ENCODE measurements at regions not wholly inside any gene's neighbourhood (a gene's known extent, or its start where the extent isn't known, plus 50 kb on each side); places are given as distances from the start of the nearest gene placed in this dataset.

GRCh38 chr7:124152859-124153692 is 120.2 kb upstream of the TMEM229A start:
- DNase-seq (ENCODE audit: low spot score): peak; percentile 2

DNA sequence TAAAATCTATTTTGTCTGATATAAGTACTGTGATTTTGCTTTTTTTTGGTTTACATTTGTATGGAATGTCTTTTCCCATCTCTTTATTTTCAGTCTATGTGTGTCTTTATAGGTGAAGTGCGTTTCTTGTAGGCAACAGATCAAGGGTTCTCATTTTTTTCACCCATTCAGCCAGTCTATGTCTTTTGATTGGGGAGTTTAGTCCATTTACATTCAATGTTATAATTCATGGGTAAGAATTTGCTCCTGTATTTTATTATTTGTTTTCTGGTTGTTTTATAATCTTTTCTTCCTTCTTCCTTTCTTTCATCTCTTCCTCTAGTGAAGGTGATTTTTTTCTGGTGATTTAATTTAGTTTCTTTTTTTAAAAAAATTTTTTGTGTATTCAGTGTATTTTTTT is 104.8 kb upstream of the TMEM229A start:
- TF ChIP-seq, protein P1, sequence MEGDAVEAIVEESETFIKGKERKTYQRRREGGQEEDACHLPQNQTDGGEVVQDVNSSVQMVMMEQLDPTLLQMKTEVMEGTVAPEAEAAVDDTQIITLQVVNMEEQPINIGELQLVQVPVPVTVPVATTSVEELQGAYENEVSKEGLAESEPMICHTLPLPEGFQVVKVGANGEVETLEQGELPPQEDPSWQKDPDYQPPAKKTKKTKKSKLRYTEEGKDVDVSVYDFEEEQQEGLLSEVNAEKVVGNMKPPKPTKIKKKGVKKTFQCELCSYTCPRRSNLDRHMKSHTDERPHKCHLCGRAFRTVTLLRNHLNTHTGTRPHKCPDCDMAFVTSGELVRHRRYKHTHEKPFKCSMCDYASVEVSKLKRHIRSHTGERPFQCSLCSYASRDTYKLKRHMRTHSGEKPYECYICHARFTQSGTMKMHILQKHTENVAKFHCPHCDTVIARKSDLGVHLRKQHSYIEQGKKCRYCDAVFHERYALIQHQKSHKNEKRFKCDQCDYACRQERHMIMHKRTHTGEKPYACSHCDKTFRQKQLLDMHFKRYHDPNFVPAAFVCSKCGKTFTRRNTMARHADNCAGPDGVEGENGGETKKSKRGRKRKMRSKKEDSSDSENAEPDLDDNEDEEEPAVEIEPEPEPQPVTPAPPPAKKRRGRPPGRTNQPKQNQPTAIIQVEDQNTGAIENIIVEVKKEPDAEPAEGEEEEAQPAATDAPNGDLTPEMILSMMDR (IDR thresholded peaks at IDR 0.05; ENCODE audit: extremely low read depth, missing control alignments): no peak
- no peak for DNase-seq (ENCODE audit: low spot score)

More at GRCh38 chr7:124152859-124153692, 120.2 kb upstream of the TMEM229A start:
- TF ChIP-seq, protein P1 (IDR thresholded peaks at IDR 0.05; ENCODE audit: extremely low read depth, missing control alignments): peak; percentile 2

GRCh38 chr7:124124201-124124600 is 91.3 kb upstream of the TMEM229A start:
- TF ChIP-seq, protein P1 (IDR thresholded peaks at IDR 0.05; ENCODE audit: extremely low read depth, missing control alignments): no peak
- no peak for DNase-seq (ENCODE audit: low spot score)

DNA sequence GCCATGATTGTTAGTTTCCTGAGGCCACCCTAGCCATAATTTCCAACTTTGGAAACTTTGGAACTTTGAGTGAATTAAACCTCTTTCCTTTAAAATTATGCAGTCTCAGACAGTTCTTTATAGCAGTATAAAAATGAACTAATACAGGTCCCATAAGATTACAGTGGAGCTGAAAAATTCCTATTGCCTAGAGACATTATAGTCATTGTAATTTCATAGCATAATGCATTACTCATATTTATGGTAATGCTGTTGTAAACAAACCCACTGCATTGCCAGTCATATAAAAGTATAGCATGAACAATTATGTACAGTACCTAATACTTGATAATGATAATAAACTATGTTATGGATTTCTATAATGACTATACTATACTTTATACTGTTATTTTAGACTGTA is 88.0 kb upstream of the TMEM229A start:
- no peak for DNase-seq (ENCODE audit: low spot score)
- TF ChIP-seq, protein P1 (IDR thresholded peaks at IDR 0.05; ENCODE audit: extremely low read depth, missing control alignments): no peak

DNA sequence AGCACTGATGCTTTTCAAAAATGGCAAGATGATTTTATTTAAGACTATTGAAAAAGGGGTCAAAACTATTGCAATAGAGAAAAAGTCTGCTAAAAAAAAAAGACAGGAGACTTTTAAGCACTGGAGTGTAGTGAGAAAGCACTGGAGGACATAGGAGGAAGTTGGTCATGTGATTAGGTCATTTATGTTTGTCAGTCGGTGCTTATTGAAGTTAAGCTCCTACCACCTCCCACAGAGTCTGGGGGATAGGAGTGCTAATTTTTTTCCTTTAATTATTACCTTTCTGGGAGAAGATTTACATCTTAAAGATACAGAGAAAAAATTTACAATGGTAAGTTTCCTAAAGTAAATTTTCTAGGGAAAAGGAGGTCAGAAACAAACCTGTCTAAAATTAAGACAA is 80.2 kb upstream of the TMEM229A start:
- TF ChIP-seq, protein P1 (IDR thresholded peaks at IDR 0.05; ENCODE audit: extremely low read depth, missing control alignments): no peak
- no peak for DNase-seq (ENCODE audit: low spot score)

DNA sequence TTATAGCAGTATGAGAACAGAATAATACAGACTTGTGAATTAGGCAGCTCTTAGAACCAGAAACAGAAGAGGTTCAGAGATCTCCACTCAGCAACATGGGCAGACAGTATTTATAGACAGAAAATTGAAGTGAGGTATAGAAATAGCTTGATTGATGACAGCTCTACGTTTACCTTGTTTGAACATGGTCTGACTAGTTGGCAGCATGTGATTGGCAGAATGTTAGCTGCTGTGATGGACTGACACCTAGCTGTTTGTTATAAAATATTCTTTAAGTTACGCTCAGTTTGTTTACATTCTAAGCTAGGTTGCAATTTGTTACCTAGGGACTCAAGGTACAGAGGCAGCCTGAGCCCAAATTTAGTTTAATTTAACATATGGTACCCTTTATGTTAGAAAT is 73.7 kb upstream of the TMEM229A start:
- TF ChIP-seq, protein P1 (IDR thresholded peaks at IDR 0.05; ENCODE audit: extremely low read depth, missing control alignments): no peak
- DNase-seq (ENCODE audit: low spot score): no peak

DNA sequence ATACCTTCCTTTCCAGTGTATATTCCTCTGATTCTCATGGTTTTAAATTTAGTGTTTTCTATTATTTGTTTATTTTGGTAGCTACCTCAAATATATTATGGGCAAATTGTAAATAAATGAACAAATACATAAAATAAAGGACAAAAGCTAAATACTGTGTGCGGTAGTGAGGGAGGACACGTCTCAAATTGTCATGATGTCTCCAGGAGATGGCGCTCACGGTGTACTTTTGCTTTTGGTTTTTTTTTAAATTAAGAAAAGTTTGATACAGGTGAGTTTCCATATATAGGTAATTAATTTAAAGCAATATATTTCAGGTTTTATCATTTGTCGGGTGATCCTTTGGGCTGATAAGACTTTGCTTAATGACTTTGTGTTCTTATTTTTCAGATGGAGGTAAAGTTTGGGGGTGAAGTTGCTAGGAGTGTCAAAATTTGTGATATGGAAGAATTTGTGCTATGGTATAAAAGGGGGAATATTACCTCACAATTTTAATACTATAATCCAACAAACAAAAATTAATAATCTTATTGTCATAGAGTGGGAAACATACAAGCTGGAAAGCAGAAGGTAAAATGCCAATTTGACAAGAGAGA is 68.4 kb upstream of the TMEM229A start:
- TF ChIP-seq, protein P1 (IDR thresholded peaks at IDR 0.05; ENCODE audit: extremely low read depth, missing control alignments): no peak

More for the DNA sequence above, 68.4 kb upstream of the TMEM229A start:
- DNase-seq (ENCODE audit: low spot score): peak; percentile 13
